Ovary (tissue), 7 donors: ENCODE measurements at regions not wholly inside any gene's neighbourhood (a gene's known extent, or its start where the extent isn't known, plus 50 kb on each side); places are given as distances from the start of the nearest gene placed in this dataset.

ENCODE experiments used
- DNase-seq, 5 donors: peaks; one replicate each; pipeline ENCODE4 v3.0.0-alpha.2; 2019 to 2020
- H3K27ac ChIP-seq, 2 donors: fragments of 200-600 bp; one replicate each; pipeline versions ENCODE4 v1.5.1 to v1.8.0; 2019 to 2022
- H3K27me3 ChIP-seq: fragments of 200-600 bp; one replicate; pipeline ENCODE4 v1.8.0; 2022
- H3K36me3 ChIP-seq: fragments of 200-600 bp; sonication (generic); one replicate; pipeline ENCODE4 v1.5.1; 2019
- H3K4me1 ChIP-seq: one replicate; pipeline ENCODE4 v1.8.1; 2013; ENCODE audit warnings: mild to moderate bottlenecking, moderate library complexity; ENCODE audit not compliant: insufficient read depth
- H3K4me3 ChIP-seq: fragments of 200-600 bp; sonication (generic); one replicate; pipeline ENCODE4 v1.5.1; 2017
- H3K9me3 ChIP-seq, 2 donors: fragments of 200-600 bp in 1 of 2; sonication (generic) in 1 of 2; one replicate each; pipeline versions ENCODE4 v1.5.1 to v1.8.1; 2013 to 2019; ENCODE audit warnings: mild to moderate bottlenecking in 1 of 2, moderate library complexity in 1 of 2
- CTCF ChIP-seq, 3 donors: fragments of 450-650 bp in 2 of 3; fragments of 200-600 bp in 1 of 3; IDR thresholded peaks; one replicate each; pipeline versions ENCODE4 v1.5.1 to v1.8.0; 2016 to 2022; ENCODE audit warnings: antibody characterized with exemption in 3 of 3, mild to moderate bottlenecking in 1 of 3
- EP300 ChIP-seq: sonication (generic); formaldehyde crosslinking; IDR thresholded peaks from one replicate; pipeline ENCODE4 v1.6.1; 2017; ENCODE audit warnings: antibody characterized with exemption
- POLR2A ChIP-seq: fragments of 450-650 bp; IDR thresholded peaks from one replicate; pipeline ENCODE4 v1.6.1; 2017; ENCODE audit warnings: antibody characterized with exemption, mild to moderate bottlenecking, moderate library complexity
- WGBS, 3 donors: extraction: QIAGEN DNeasy Blood & Tissue Kit in 1 of 3; methylation state at CpG; one replicate each; pipeline versions ENCODE4 v1.1.5 to v1.1.7; 2013 to 2017; 5-methylcytosine and 5-hydroxymethylcytosine counted together
- intact Hi-C, 4 donors: fragments of 100-400 bp; cut with DNase I; formaldehyde crosslinking; loops; one replicate each; pipeline versions ENCODE4 v1.11.0 to v1.15.1; 2022 to 2023
- donor health status: DM: no; HTN: no; CAD: no; lungs with moderate emphysema.
- donor health status: DM: no; HTN: no; CAD: no.
- donor health status: Bipolar disorder and iron deficiency.
- donor health status: DM: no; HTN: no; CAD: no.
- donor health status: DM: yes; HTN: yes; CAD: no.

- Histone ChIP-seq H3K27me3 (no peaks in the 10 kb centered on the region), H3K4me3 (no peak overlapping the region), H3K27ac (no peak overlapping the region), H3K36me3 (no peaks in the 10 kb centered on the region), H3K9me3 (no peaks in the 10 kb centered on the region), H3K4me1 (no peaks in the 10 kb centered on the region)
- no peak for DNase-seq
- TF ChIP-seq POLR2A (no peak), CTCF (IDR thresholded peaks at IDR 0.05) (no peak), EP300 (no peak)
- intact Hi-C loops = no loop called here
- WGBS, 3 donors = 35 to 38% (median 36%) methylated on average over 6 of the region's 6 CpGs
Measured at GRCh38 chr12:66960704-66961690, 282.1 kb upstream of the GRIP1 start.

GRCh38 chr12:66962290-66962689 is 283.4 kb upstream of the GRIP1 start:
- intact Hi-C loops = no loop called here
- H3K4me1 ChIP-seq = no peaks in the 10 kb centered on the region
- no peak for TF ChIP-seq POLR2A
- TF ChIP-seq EP300 = no peak
- no peak for TF ChIP-seq CTCF (IDR thresholded peaks at IDR 0.05)
- WGBS, 3 donors = 69 to 78% (median 76%) methylated on average over 9 of the region's 9 CpGs
- H3K9me3 ChIP-seq = no peaks in the 10 kb centered on the region
- DNase-seq = no peak
- H3K4me3 ChIP-seq = no peak overlapping the region
- no peak overlapping the region for H3K27ac ChIP-seq
- no peaks in the 10 kb centered on the region for H3K36me3 ChIP-seq
- H3K27me3 ChIP-seq = no peaks in the 10 kb centered on the region

- DNase-seq = no peak
- WGBS, 3 donors = 91 to 94% (median 91%) methylated on average over 4 of the region's 4 CpGs
- TF ChIP-seq EP300 (no peak), CTCF (IDR thresholded peaks at IDR 0.05) (no peak), POLR2A (no peak)
- no peaks in the 10 kb centered on the region for H3K4me1 ChIP-seq
- no peaks in the 10 kb centered on the region for H3K36me3 ChIP-seq
- H3K27me3 ChIP-seq = no peaks in the 10 kb centered on the region
- no peak overlapping the region for H3K27ac ChIP-seq
- intact Hi-C loops = no loop called here
- no peak overlapping the region for H3K4me3 ChIP-seq
- no peaks in the 10 kb centered on the region for H3K9me3 ChIP-seq
Measured at GRCh38 chr12:66963901-66964300, 285.0 kb upstream of the GRIP1 start.

GRCh38 chr12:66964629-66965028 is 285.8 kb upstream of the GRIP1 start:
- H3K36me3 ChIP-seq = no peaks in the 10 kb centered on the region
- H3K4me1 ChIP-seq = no peaks in the 10 kb centered on the region
- intact Hi-C loops = no loop called here
- TF ChIP-seq POLR2A (no peak), CTCF (IDR thresholded peaks at IDR 0.05) (no peak), EP300 (no peak)
- H3K4me3 ChIP-seq = no peak overlapping the region
- DNase-seq = no peak
- 49 to 55% (median 55%) methylated on average over 2 of the region's 2 CpGs for WGBS, 3 donors
- H3K27me3 ChIP-seq = no peaks in the 10 kb centered on the region
- H3K27ac ChIP-seq = no peak overlapping the region
- H3K9me3 ChIP-seq = no peaks in the 10 kb centered on the region
